Peyer's patch (tissue), 4 donors: ENCODE measurements at regions not wholly inside any gene's neighbourhood (a gene's known extent, or its start where the extent isn't known, plus 50 kb on each side); places are given as distances from the start of the nearest gene placed in this dataset.

Experiments used
- POLR2A ChIP-seq, 2 donors: fragments of 450-650 bp; IDR thresholded peaks; one replicate each; pipeline ENCODE4 v1.5.1; 2017; ENCODE audit warnings: antibody characterized with exemption in 2 of 2, mild to moderate bottlenecking in 2 of 2, moderate library complexity in 2 of 2
- TF ChIP-seq, protein P1 (sequence below), 6 experiments: fragments of 450-650 bp in 4 of 6; fragments of 200-600 bp in 2 of 6; sonication (generic) in 1 of 6; IDR thresholded peaks; one replicate each; pipeline ENCODE4 v1.5.1; 2017 to 2019; ENCODE audit warnings: antibody characterized with exemption in 6 of 6, mild to moderate bottlenecking in 3 of 6, moderate library complexity in 1 of 6

- TF ChIP-seq, protein P1, sequence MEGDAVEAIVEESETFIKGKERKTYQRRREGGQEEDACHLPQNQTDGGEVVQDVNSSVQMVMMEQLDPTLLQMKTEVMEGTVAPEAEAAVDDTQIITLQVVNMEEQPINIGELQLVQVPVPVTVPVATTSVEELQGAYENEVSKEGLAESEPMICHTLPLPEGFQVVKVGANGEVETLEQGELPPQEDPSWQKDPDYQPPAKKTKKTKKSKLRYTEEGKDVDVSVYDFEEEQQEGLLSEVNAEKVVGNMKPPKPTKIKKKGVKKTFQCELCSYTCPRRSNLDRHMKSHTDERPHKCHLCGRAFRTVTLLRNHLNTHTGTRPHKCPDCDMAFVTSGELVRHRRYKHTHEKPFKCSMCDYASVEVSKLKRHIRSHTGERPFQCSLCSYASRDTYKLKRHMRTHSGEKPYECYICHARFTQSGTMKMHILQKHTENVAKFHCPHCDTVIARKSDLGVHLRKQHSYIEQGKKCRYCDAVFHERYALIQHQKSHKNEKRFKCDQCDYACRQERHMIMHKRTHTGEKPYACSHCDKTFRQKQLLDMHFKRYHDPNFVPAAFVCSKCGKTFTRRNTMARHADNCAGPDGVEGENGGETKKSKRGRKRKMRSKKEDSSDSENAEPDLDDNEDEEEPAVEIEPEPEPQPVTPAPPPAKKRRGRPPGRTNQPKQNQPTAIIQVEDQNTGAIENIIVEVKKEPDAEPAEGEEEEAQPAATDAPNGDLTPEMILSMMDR (IDR thresholded peaks at IDR 0.05), result no peak
- TF ChIP-seq POLR2A (IDR thresholded peaks at IDR 0.05), result no peak
Measured at GRCh38 chr14:89723930-89724627, 230.5 kb downstream of the EFCAB11 start.
